IPS-18c (cell line): ENCODE measurements at regions not wholly inside any gene's neighbourhood (a gene's known extent, or its start where the extent isn't known, plus 50 kb on each side); places are given as distances from the start of the nearest gene placed in this dataset.

Experiments used
- H3K4me3 ChIP-seq: 2 replicates; pipeline ENCODE4 v1.7.0; 2013; ENCODE audit warnings: low read depth, mild to moderate bottlenecking, low read length, moderate library complexity; ENCODE audit not compliant: insufficient read depth
- H3K9me3 ChIP-seq: one replicate; pipeline ENCODE4 v1.6.1; 2013; ENCODE audit warnings: mild to moderate bottlenecking, low read length, moderate library complexity; ENCODE audit not compliant: control insufficient read depth, insufficient read depth

DNA sequence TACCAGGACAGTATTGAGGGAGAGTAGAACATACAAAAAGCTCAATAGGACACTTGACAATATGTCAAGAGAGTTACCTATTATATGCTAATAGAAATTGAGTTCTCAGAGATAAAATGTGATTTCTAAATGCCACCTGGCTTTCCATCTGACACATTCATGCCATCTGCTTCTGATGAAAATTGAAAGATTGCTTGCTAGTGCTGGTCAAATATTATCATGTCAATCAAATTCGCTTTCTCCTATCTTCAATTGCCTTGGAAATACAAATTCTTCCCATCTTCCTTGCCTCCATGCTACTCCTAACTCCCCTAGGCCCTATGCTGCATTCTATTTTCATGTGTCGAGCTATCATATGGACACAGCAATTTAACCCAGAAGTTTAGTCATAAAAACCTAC is 1076.9 kb downstream of the ARAP2 start:
- H3K9me3 ChIP-seq, result no peaks in the 10 kb centered on the region
- H3K4me3 ChIP-seq, result no peak overlapping the region

DNA sequence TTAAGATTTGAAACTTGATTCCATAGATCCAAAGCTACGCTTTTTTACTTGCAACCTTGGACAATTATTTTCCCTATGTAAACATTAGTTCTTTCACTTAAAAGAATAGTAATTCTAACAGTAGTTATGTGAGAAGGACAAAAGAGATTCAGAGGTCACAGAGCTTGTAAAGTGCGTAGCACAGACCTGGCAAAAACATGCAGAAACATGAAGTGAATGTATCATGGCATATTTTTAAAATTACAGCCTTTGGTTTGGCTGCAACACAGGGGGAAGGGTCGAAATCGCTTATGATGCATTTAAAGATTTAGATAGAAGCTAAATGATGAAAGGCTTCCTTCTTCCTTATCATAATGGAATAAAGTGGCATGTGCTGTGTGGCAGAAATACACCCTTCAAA is 1068.8 kb downstream of the ARAP2 start:
- Histone ChIP-seq H3K9me3 (no peaks in the 10 kb centered on the region), H3K4me3 (no peak overlapping the region)

DNA sequence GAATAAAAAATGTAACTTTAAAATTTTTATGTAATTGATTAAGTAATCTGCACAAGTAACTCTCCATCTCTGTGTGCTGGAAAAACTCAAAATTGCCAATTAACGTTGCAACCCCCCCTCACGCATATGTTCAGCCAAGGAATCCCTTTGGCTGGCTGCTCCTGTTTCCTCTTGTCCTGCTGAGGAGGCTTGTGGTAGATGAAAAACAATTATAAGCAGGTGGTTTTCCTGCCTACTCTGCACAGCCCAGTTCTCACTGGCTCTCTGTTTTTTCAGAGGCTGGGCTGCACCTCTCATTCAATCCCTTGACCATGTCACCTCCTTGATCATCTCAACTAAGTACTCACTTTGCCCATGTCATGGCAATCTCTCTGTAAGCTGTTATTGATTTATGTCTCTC is 1068.4 kb downstream of the ARAP2 start:
- no peaks in the 10 kb centered on the region for H3K9me3 ChIP-seq
- H3K4me3 ChIP-seq, result no peak overlapping the region

DNA sequence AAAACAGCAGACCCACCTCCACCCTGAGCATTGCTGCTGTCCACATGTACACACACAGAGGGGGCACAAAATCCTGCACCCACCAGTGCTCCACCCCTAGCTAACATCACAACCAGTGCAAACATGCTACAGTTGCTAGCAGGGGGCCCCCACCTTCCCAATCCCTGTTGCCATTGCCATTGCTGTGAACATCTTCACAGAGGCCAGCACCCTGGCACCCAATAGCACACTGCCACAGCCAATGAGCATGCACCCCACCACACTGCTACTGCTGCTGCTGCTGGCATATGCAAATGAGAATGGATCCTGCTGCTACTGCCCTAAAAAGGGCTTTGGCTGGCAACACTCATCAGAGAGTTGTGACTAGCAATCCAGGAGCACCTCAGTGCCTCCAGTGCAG is 1061.9 kb downstream of the ARAP2 start:
- Histone ChIP-seq H3K9me3 (no peaks in the 10 kb centered on the region), H3K4me3 (no peak overlapping the region)

DNA sequence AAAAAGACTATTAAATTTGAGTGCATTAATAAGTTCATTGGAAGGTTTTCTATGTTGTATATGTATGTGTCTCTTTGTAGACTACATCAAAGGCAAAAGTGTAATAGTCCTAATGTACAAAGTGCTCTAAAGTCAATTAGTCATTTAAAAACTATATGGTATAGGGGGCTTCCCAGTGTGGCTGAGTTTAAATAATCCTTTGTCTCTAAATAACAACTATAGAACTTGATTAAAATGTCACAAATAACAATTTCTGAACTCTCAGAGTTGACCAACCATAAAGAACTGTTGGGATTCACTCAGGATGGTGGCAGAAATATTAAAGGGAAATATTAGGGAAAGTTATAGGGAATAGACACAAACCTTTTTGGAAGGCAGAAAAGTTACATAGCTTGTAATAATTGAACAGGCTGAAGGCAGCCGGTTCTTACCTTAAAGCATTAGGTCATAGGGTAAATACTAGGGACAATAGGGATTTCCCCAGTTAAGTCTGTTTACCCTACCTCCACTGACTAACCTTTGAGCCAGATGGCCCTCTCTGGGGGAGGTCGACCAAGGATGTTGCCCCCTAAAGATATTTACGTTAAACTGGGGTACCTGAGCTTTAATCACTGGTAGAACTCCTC is 1054.2 kb downstream of the ARAP2 start:
- no peak overlapping the region for H3K4me3 ChIP-seq
- H3K9me3 ChIP-seq, result no peaks in the 10 kb centered on the region

DNA sequence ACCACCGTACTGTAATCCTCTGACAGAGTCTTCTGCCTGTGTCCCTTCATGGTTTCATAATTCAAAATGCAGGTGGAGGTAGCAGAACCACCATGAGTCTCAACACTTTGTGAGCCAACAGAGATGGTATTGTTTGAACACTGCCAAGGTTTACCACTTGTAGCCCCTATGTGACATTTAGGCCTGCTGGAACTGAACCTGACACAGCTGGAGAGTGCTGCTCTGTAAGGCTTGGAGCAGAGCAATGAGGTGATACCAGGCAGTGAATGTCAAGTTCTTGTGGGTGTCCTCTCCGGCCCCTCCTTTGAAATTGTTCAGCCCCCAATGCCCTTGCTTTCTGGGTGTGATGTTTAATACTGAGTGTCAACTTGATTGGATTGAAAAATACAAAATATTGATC is 1042.9 kb downstream of the ARAP2 start:
- H3K9me3 ChIP-seq, result no peaks in the 10 kb centered on the region
- no peak overlapping the region for H3K4me3 ChIP-seq

DNA sequence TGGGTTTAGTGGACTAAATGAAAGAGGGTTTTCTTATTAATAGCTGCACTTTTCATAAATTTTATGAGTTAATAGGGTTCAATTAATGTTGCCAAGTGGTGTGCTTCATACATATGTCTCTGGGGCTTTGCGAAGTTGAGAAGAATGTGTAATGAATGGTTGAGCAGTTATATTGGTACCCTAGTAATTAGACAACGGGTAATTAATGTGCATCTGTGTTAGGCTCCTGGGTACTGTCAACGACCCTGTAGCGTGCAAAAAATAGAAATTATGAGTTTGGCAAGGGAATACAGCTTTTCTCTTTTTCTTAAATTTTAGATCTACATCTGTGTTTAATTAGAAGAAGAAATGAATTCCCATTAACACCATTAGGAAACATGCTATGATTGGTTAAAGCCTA is 1027.7 kb downstream of the ARAP2 start:
- Histone ChIP-seq H3K4me3 (no peak overlapping the region), H3K9me3 (no peaks in the 10 kb centered on the region)

DNA sequence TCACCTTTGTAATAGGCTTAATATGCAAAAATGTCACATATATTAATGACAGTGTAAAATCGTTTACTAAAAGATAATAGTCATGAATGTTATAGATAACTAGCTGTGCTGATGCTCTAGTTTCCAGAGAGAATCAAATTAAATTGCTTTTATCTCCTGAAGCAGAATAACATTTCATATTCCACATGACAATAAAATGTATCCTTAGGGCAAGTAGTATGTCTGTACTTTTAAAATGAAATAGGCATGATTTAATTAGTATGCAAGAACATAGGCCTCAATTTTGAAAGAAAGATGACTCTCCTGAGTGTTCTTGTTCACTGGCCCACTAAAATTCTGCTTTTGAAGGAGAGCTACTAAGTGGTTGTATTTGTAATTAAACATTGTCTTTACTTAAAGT is 1027.0 kb downstream of the ARAP2 start:
- Histone ChIP-seq H3K4me3 (no peak overlapping the region), H3K9me3 (no peaks in the 10 kb centered on the region)

DNA sequence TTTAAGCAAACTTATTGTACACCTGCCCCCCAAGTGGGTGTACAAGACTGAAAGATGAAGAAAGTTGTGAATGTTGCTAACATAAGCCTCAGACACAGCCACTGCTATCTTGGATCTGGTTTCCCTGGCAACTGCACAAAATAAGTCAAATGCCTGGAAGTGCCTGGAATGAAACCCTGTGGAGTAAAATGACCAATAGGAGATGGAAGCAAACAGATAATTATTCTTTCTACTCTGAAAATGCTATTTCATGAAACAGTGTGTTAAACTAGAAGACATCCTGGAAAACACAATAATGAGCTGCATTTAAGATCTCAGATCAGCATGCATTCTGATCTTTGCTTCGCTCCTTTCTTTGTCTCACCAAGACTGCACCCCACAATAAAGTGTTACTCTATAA is 1016.0 kb downstream of the ARAP2 start:
- H3K4me3 ChIP-seq, result no peak overlapping the region
- H3K9me3 ChIP-seq, result no peaks in the 10 kb centered on the region

DNA sequence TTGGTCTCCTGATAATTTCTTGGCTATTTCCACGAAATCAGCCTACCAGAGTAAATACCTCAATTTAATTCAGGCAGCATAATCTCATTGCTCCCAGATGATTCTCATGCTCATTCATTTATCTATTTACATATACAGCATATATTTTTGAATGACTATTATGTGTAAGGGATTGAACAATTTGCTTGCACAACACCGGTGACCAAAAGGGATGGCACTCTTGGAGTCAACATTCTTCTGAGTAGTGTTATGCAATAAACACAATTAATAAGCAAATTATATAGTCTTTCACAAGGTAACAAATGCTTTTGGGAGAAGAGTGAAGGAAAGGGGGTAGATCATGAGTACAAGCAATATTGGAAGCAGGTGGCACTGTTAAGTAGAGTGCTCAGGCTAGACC is 1015.3 kb downstream of the ARAP2 start:
- Histone ChIP-seq H3K4me3 (no peak overlapping the region), H3K9me3 (no peaks in the 10 kb centered on the region)

DNA sequence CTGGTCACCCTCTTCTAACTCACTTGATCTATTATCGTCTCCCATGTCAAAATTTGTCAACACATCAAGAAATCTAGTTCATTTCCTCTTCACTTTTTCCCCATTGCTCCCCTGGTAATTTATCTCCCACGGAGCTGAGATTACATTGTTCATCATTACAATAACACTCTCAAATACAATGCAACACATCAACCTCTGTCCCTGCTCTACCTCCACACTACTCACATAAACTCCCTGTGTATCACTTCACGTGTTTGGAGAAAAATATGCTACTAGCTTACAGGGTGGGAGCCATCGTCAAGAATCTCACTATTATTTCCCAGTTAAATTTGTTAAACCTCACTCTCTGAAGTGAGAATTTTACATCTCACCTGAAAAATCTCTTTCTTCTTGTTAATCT is 1006.4 kb downstream of the ARAP2 start:
- no peaks in the 10 kb centered on the region for H3K9me3 ChIP-seq
- no peak overlapping the region for H3K4me3 ChIP-seq

DNA sequence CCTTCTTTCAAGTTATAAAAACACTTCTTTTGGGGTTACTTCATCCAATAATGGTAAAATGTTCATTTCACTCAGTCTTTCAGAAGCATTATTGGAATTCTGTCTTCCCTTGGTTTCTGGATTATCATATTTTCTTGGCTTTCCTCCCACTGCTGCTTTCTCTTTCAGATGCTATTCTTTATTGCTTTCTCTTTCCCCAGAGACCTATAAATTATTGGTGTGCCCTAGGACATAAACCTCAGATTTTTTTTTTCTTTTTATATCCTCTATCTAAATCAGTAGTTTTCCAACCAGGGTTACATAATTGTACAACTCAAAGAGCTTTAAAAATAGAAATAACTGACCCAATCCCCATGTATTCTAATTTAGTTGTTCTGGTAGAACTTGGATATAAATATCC is 1005.5 kb downstream of the ARAP2 start:
- Histone ChIP-seq H3K4me3 (no peak overlapping the region), H3K9me3 (no peaks in the 10 kb centered on the region)

DNA sequence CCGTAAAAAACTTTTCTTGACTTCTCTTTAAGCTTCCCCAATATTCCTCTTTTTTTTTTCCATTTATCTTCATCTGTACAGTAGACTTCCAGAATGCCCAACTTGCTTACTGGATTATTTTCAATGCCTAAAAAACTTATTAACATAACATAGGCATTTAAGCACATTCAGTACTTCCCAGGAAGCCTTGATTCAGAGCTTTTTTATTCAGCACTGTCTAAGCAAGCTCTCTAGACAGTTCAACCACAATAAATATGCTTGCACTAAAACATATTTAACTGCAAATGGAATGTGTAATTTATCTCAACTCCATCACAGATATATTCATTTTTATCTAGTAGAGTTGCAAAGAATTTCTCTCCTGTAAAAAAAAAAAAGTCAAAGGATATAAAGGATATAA is 997.8 kb downstream of the ARAP2 start:
- no peaks in the 10 kb centered on the region for H3K9me3 ChIP-seq
- no peak overlapping the region for H3K4me3 ChIP-seq

DNA sequence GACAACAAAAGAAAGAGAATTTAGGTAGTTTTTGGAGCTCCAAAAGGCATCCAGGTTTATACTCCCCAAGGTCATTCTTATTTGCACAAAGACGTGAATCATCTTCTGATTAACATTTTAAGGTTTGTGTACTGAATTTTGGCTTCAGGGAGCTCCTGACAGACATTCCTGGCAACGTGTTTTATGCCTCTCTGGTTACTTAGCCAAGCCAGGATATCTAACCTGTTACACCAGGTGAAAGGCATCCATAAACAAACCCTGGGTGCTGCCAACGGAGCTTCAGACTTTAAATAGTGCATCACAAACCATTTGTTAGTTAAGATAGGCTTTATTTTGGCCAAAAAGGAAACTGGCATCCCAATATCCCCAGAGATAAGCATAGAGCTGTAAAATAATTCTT is 997.3 kb downstream of the ARAP2 start:
- Histone ChIP-seq H3K4me3 (no peak overlapping the region), H3K9me3 (no peaks in the 10 kb centered on the region)

DNA sequence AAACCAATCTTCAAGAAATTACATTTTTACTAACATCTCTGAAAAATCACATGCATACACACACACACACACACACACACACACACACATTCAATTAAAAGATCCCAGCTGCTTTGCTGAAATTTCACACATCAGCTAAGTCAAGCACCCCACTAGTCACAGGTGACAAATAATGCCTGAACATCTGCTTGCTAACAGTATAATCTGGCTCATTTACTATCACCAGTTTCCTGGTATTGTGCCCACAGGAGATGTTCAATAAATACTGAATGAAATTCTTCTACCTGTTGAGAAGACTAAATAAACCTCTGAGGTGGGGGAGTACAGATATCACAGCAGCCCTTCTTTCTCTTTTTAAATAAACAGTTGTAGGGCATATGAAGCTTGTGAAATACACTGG is 994.0 kb downstream of the ARAP2 start:
- Histone ChIP-seq H3K9me3 (no peaks in the 10 kb centered on the region), H3K4me3 (no peak overlapping the region)

DNA sequence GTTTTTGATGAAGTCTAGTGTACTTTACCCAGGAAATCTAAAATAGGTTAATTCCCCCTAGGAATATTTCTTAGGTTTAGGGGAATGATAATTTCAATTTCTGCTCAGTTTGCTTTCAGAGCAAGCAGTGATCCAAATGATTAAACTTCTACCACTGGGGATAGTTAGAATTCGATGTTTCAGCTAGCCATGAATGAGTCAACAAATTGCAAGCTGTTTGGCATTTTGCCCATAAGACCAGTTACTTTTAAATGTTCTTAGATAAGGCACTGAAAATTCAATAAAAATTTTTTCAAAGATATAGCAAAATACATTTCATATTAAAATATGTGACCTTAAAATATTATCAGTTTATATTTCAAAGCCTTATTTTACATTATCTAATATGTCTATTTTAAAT is 993.6 kb downstream of the ARAP2 start:
- Histone ChIP-seq H3K4me3 (no peak overlapping the region), H3K9me3 (no peaks in the 10 kb centered on the region)

DNA sequence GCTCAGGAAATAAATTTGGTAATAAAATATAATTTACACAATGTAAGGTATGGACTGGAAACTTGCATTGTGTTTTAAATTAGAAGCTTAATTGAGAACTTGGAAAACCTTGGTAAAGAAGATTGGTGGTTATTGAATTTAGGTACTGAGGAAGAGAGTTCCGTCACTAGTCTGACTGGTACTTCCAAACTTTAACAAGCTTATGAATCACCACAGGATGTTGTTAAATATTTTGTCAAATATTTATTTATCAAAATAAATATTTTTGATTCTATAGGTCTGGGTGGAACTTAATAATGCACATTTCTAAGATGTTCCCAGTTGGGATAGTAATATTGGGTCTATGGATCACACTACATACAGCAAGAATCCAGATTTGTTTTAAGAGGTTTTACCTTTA is 992.2 kb downstream of the ARAP2 start:
- Histone ChIP-seq H3K9me3 (no peaks in the 10 kb centered on the region), H3K4me3 (no peak overlapping the region)

DNA sequence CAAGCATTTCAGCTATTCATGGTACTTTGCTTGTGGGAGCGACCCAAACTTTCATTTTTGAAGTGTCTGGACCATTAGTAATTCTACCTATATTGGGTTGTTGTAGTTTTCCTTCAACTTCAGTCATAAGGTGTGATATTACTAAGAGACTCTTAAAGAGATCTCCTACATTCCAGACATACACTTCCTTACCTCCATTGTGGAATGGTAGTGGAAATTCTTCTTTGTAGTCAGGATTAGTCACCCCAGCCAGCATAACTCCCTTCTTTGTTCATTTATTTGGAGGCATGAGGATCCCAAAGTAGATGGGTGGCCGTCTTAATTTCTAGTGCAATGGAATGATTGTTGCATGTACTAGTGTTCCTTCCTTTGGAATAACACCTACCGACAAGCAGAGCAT is 991.4 kb downstream of the ARAP2 start:
- no peak overlapping the region for H3K4me3 ChIP-seq
- H3K9me3 ChIP-seq, result peaks cover 1% of the 10 kb centered on the region

DNA sequence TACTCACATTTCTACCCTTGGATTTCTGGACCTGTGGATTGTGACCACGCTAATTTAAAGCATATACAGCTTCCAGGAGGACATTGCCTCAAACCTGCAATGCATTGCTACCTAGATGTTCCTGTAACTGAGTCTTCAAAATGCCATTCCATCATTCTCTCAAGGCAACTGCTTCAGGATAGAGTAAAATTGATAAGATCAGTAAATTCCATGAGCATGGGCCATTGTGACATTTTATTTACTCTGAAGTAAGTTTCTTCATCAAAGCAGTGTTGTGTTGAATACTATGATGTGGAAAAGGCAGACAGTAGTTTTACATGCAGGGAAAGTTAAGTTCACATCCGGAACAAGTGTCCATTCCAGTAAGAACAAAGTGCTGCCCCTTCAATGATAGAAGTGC is 991.0 kb downstream of the ARAP2 start:
- Histone ChIP-seq H3K4me3 (no peak overlapping the region), H3K9me3 (peaks cover 4% of the 10 kb centered on the region)
